Stimulated activated CD8-positive, alpha-beta memory T cell treated with anti-CD3 and anti-CD28 coated beads, Interleukin-7, amount 100 ng/mL, for 48 hours (primary cell): ENCODE measurements at regions not wholly inside any gene's neighbourhood (a gene's known extent, or its start where the extent isn't known, plus 50 kb on each side); places are given as distances from the start of the nearest gene placed in this dataset.
"Not testable (repeated sequence)": the region's sequence is repeated elsewhere in the genome, so short reads cannot be mapped to it uniquely, and the experiment has no call there.

Experiments used
- DNase-seq, 2 donors: peaks; one replicate each; pipeline ENCODE4 v3.0.0-alpha.2; 2020; ENCODE audit warnings: low read depth in 1 of 2; ENCODE audit errors: extremely low read depth in 1 of 2

- DNase-seq, result no peak
Observed at GRCh38 chr13:76668141-76668540, 218.1 kb downstream of the KCTD12 start.

- DNase-seq, result no peak
Observed at GRCh38 chr13:76667551-76667950, 218.7 kb downstream of the KCTD12 start.

GRCh38 chr13:76663592-76664335, 222.4 kb downstream of the KCTD12 start:
- DNase-seq, result no peak

GRCh38 chr13:76659074-76659473, 227.1 kb downstream of the KCTD12 start:
- DNase-seq, result not testable (repeated sequence)

GRCh38 chr13:76656500-76656899, 229.7 kb downstream of the KCTD12 start:
- DNase-seq, result no peak

GRCh38 chr13:76656056-76656455, 230.1 kb downstream of the KCTD12 start:
- no peak for DNase-seq

- no peak for DNase-seq
Observed at GRCh38 chr13:76654263-76654662, 231.9 kb downstream of the KCTD12 start.

- DNase-seq, result no peak
Observed at GRCh38 chr13:76651286-76651685, 234.9 kb downstream of the KCTD12 start.

GRCh38 chr13:76647550-76647949, 238.7 kb downstream of the KCTD12 start:
- DNase-seq, result no peak

- no peak for DNase-seq
Observed at GRCh38 chr13:76646946-76647345, 239.3 kb downstream of the KCTD12 start.

GRCh38 chr13:76645632-76646031, 240.6 kb downstream of the KCTD12 start:
- no peak for DNase-seq

GRCh38 chr13:76644906-76645305, 241.3 kb downstream of the KCTD12 start:
- DNase-seq, result no peak

- DNase-seq, result no peak
Observed at GRCh38 chr13:76643596-76643995, 242.6 kb downstream of the KCTD12 start.

GRCh38 chr13:76641056-76641455, 245.1 kb downstream of the KCTD12 start:
- DNase-seq, result no peak

- no peak for DNase-seq
Observed at GRCh38 chr13:76638882-76639281, 247.3 kb downstream of the KCTD12 start.

- no peak for DNase-seq
Observed at GRCh38 chr13:76638181-76638580, 248.0 kb downstream of the KCTD12 start.

- DNase-seq, result no peak
Observed at GRCh38 chr13:76637641-76638141, 248.5 kb downstream of the KCTD12 start.

GRCh38 chr13:76636829-76637228, 249.4 kb downstream of the KCTD12 start:
- no peak for DNase-seq

GRCh38 chr13:76635232-76636230, 250.7 kb downstream of the KCTD12 start:
- no peak for DNase-seq

GRCh38 chr13:76634431-76635191, 251.6 kb downstream of the KCTD12 start:
- no peak for DNase-seq
